WTC11 (cell line): ENCODE measurements at regions not wholly inside any gene's neighbourhood (a gene's known extent, or its start where the extent isn't known, plus 50 kb on each side); places are given as distances from the start of the nearest gene placed in this dataset.

Experiments
- CREM ChIP-seq: sonication (generic); formaldehyde crosslinking; IDR thresholded peaks from 2 replicates; pipeline ENCODE4 v1.8.1; 2022; ENCODE audit warnings: mild to moderate bottlenecking, missing genetic modification reagents, moderate library complexity
- TF ChIP-seq, protein P1 (sequence below): fragments of 200-600 bp; IDR thresholded peaks from 2 replicates; pipeline ENCODE4 v1.8.0; 2022; ENCODE audit warnings: antibody characterized with exemption

DNA sequence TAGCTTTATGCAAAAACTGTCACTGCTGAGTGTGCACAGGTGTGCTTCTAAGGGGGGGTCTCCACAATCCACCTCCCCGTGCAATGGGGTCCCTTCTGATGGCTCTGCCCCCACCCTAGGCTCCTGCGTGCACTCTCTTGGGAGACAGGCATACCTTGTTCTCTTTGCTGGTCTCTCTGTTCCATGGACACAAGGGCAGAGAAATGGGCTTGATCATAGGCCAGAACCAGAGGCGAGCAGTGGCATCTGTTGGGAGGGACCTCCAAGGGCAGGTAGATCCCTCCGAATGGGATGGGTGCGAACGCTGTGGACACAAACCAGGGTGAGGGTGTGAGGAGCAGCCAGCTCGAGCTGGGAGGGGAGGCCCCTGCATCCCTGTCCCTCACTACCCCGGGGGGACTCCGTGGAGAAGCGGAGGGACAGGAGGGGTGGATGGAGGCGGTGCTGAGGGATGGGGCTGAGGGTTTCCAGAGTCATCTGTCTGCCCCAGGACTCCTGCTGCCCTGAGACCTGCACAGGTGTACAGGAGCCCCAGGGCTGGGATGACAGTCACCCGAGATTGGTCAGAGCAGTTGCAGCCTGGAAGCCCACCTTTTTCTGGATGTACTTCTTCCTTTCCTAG, 175.0 kb downstream of the KLF13 start:
- no peak for TF ChIP-seq CREM
- TF ChIP-seq, protein P1, sequence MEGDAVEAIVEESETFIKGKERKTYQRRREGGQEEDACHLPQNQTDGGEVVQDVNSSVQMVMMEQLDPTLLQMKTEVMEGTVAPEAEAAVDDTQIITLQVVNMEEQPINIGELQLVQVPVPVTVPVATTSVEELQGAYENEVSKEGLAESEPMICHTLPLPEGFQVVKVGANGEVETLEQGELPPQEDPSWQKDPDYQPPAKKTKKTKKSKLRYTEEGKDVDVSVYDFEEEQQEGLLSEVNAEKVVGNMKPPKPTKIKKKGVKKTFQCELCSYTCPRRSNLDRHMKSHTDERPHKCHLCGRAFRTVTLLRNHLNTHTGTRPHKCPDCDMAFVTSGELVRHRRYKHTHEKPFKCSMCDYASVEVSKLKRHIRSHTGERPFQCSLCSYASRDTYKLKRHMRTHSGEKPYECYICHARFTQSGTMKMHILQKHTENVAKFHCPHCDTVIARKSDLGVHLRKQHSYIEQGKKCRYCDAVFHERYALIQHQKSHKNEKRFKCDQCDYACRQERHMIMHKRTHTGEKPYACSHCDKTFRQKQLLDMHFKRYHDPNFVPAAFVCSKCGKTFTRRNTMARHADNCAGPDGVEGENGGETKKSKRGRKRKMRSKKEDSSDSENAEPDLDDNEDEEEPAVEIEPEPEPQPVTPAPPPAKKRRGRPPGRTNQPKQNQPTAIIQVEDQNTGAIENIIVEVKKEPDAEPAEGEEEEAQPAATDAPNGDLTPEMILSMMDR, result no peak
